A549 (cell line): ENCODE measurements at regions not wholly inside any gene's neighbourhood (a gene's known extent, or its start where the extent isn't known, plus 50 kb on each side); places are given as distances from the start of the nearest gene placed in this dataset.

ENCODE experiments used
- ATAC-seq, 2 experiments: fragments of 200-7000 bp in 1 of 2; fragments of >200 bp in 1 of 2; cut with Nextera tagmentation in 1 of 2; cut with Tn5 transposase in 1 of 2; 3 replicates each; pipeline versions ENCODE4 v1.8.0 to v1.9.1; 2018 to 2020; ENCODE audit warnings: mild to moderate bottlenecking in 1 of 2, moderate library complexity in 1 of 2
- CTCF ChIA-PET: fragments of 300-600 bp; sonication (Branson Sonifier 250); formaldehyde crosslinking; extraction: SDS; loops from one replicate; lab custom pipeline; 2021; ENCODE audit warnings: antibody characterized with exemption, inconsistent platforms; lab: Yijun Ruan, JAX
- POLR2A ChIA-PET: fragments of 350-600 bp; formaldehyde crosslinking; extraction: SDS; loops from one replicate; lab custom pipeline; 2021; ENCODE audit warnings: antibody characterized with exemption, inconsistent platforms; lab: Yijun Ruan, JAX
- DNase-seq, 2 experiments: peaks; one replicate each; pipeline versions ENCODE4 v3.0.0 to v3.0.0-alpha.2; 2011 to 2016; ENCODE audit warnings: low read depth in 1 of 2, low spot score in 1 of 2
- FAIRE-seq: peaks from 2 replicates; lab custom pipeline; 2011; peaks lifted over from hg19 to GRCh38; lab: Jason Lieb, UNC
- H3K27ac ChIP-seq, 2 experiments: fragments of >200 bp; sonication (Bioruptor Twin); formaldehyde crosslinking; 3 replicates each; pipeline ENCODE4 v1.5.1; 2016 to 2017
- H3K4me1 ChIP-seq: fragments of >200 bp; sonication (Bioruptor Twin); formaldehyde crosslinking; 3 replicates; pipeline ENCODE4 v1.6.1; 2016
- H3K4me2 ChIP-seq: fragments of >200 bp; sonication (Bioruptor Twin); formaldehyde crosslinking; 3 replicates; pipeline ENCODE4 v1.6.1; 2016
- H3K4me3 ChIP-seq: fragments of >200 bp; sonication (Bioruptor Twin); formaldehyde crosslinking; 3 replicates; pipeline ENCODE4 v1.5.1; 2016
- H3K9me3 ChIP-seq: fragments of >200 bp; sonication (Bioruptor Twin); formaldehyde crosslinking; 3 replicates; pipeline ENCODE4 v1.6.1; 2016
- CHD2 ChIP-seq: fragments of 150-350 bp; IDR thresholded peaks from 2 replicates; pipeline ENCODE4 v1.6.1; 2014; ENCODE audit warnings: low read length; ENCODE audit not compliant: partially characterized antibody
- CHD4 ChIP-seq: fragments of 200-600 bp; sonication (generic); IDR thresholded peaks from 2 replicates; pipeline ENCODE4 v1.6.1; 2016; ENCODE audit warnings: antibody characterized with exemption, mild to moderate bottlenecking, borderline replicate concordance
- EHMT2 ChIP-seq: fragments of 200-600 bp; sonication (generic); IDR thresholded peaks from 2 replicates; pipeline ENCODE4 v1.6.1; 2016; ENCODE audit warnings: antibody characterized with exemption, low read depth, mild to moderate bottlenecking, moderate library complexity
- FOSL2 ChIP-seq, 2 experiments: fragments of 450-650 bp in 1 of 2; fragments of >200 bp in 1 of 2; sonication (Bioruptor Twin) in 1 of 2; formaldehyde crosslinking; IDR thresholded peaks; 2 replicates each; pipeline versions ENCODE4 v1.5.0 to v1.6.1; 2016 to 2020; ENCODE audit warnings: mild to moderate bottlenecking in 1 of 2, moderate library complexity in 1 of 2
- FOXS1 ChIP-seq: fragments of 250-450 bp; sonication (Bioruptor Pico); IDR thresholded peaks from 2 replicates; pipeline ENCODE4 v1.5.0; 2020; ENCODE audit warnings: mild to moderate bottlenecking, moderate library complexity
- HEYL ChIP-seq: fragments of 250-450 bp; sonication (Bioruptor Pico); IDR thresholded peaks from 2 replicates; pipeline ENCODE4 v1.8.0; 2021; ENCODE audit warnings: mild to moderate bottlenecking, moderate library complexity
- HOXB13 ChIP-seq: fragments of 250-450 bp; sonication (Bioruptor Pico); IDR thresholded peaks from 2 replicates; pipeline ENCODE4 v1.5.0; 2020; ENCODE audit warnings: low read depth, mild to moderate bottlenecking, moderate library complexity
- HOXB5 ChIP-seq: fragments of 250-450 bp; sonication (Bioruptor Pico); IDR thresholded peaks from 2 replicates; pipeline ENCODE4 v1.5.0; 2020; ENCODE audit warnings: mild to moderate bottlenecking, moderate library complexity
- KDM1A ChIP-seq: fragments of 200-600 bp; sonication (generic); IDR thresholded peaks from 2 replicates; pipeline ENCODE4 v1.6.1; 2016; ENCODE audit warnings: low read depth, mild to moderate bottlenecking
- MAFK ChIP-seq: fragments of 450-650 bp; IDR thresholded peaks from 2 replicates; pipeline ENCODE4 v1.6.1; 2014; ENCODE audit not compliant: partially characterized antibody
- MAZ ChIP-seq: fragments of 150-350 bp; IDR thresholded peaks from 2 replicates; pipeline ENCODE4 v1.6.1; 2014; ENCODE audit warnings: antibody characterized with exemption, low read depth, low read length, borderline replicate concordance
- PHF8 ChIP-seq: fragments of 200-600 bp; sonication (generic); IDR thresholded peaks from 2 replicates; pipeline ENCODE4 v1.6.1; 2016; ENCODE audit warnings: low read depth, mild to moderate bottlenecking, antibody characterized with exemption, moderate library complexity, borderline replicate concordance
- RAD21 ChIP-seq, 2 experiments: fragments of >200 bp in 1 of 2; sonication (Bioruptor Twin) in 1 of 2; formaldehyde crosslinking in 1 of 2; IDR thresholded peaks in 1 of 2; conservative IDR thresholded peaks in 1 of 2; 2 replicates in 1 of 2; 3 replicates in 1 of 2; pipeline ENCODE4 v1.6.1; 2012 to 2018; ENCODE audit warnings: inconsistent platforms in 1 of 2
- RARB ChIP-seq: fragments of 250-450 bp; sonication (Bioruptor Pico); IDR thresholded peaks from 2 replicates; pipeline ENCODE4 v1.8.0; 2021; ENCODE audit warnings: mild to moderate bottlenecking, moderate library complexity
- RCOR1 ChIP-seq: fragments of 150-350 bp; IDR thresholded peaks from 2 replicates; pipeline ENCODE4 v1.6.1; 2014; ENCODE audit warnings: antibody characterized with exemption, low read length, low read depth
- RNF2 ChIP-seq: fragments of 200-600 bp; sonication (generic); IDR thresholded peaks from 2 replicates; pipeline ENCODE4 v1.6.1; 2016; ENCODE audit warnings: low read depth, mild to moderate bottlenecking, antibody characterized with exemption, moderate library complexity, borderline replicate concordance
- SMC3 ChIP-seq: fragments of >200 bp; sonication (Bioruptor Twin); formaldehyde crosslinking; IDR thresholded peaks from 3 replicates; pipeline ENCODE4 v1.6.1; 2018; ENCODE audit warnings: inconsistent platforms
- SREBF2 ChIP-seq: fragments of 450-650 bp; IDR thresholded peaks from 2 replicates; pipeline ENCODE4 v1.6.1; 2014; ENCODE audit warnings: mild to moderate bottlenecking, moderate library complexity
- TFCP2L1 ChIP-seq: fragments of 250-450 bp; sonication (Bioruptor Pico); IDR thresholded peaks from 2 replicates; pipeline ENCODE4 v1.5.0; 2021; ENCODE audit warnings: mild to moderate bottlenecking
- ZNF302 ChIP-seq: fragments of 250-450 bp; sonication (Bioruptor Pico); IDR thresholded peaks from 2 replicates; pipeline ENCODE4 v1.9.0; 2021; ENCODE audit warnings: inconsistent platforms, mild to moderate bottlenecking, moderate library complexity
- ZSCAN20 ChIP-seq: fragments of 250-450 bp; sonication (Bioruptor Pico); IDR thresholded peaks from 2 replicates; pipeline ENCODE4 v1.8.0; 2022; ENCODE audit warnings: mild to moderate bottlenecking, moderate library complexity
- WGBS: methylation state at CpG from one replicate; pipeline ENCODE4 v1.1.6; 2017; ENCODE audit errors: missing lambda C conversion rate; 5-methylcytosine and 5-hydroxymethylcytosine counted together
- TF ChIP-seq, protein P1 (sequence below): fragments of >200 bp; sonication (Bioruptor Twin); formaldehyde crosslinking; IDR thresholded peaks from 3 replicates; pipeline ENCODE4 v1.6.1; 2016
- TF ChIP-seq, protein P2 (sequence below): IDR thresholded peaks from 2 replicates; pipeline ENCODE4 v1.6.1; 2012; ENCODE audit warnings: low read depth, borderline replicate concordance
- TF ChIP-seq, protein P3 (sequence below): fragments of >200 bp; sonication (Bioruptor Twin); formaldehyde crosslinking; IDR thresholded peaks from 2 replicates; pipeline ENCODE4 v1.6.1; 2016
- TF ChIP-seq, protein P4 (sequence below): fragments of 450-650 bp; IDR thresholded peaks from 2 replicates; pipeline ENCODE4 v1.6.1; 2014; ENCODE audit warnings: antibody characterized with exemption
- TF ChIP-seq, protein P5 (sequence below): fragments of >200 bp; sonication (Bioruptor Twin); formaldehyde crosslinking; IDR thresholded peaks from 3 replicates; pipeline ENCODE4 v1.5.1; 2016
- TF ChIP-seq, protein P6 (sequence below): fragments of 150-350 bp; IDR thresholded peaks from 2 replicates; pipeline ENCODE4 v1.6.1; 2014; ENCODE audit warnings: low read depth, mild to moderate bottlenecking, low read length

DNA sequence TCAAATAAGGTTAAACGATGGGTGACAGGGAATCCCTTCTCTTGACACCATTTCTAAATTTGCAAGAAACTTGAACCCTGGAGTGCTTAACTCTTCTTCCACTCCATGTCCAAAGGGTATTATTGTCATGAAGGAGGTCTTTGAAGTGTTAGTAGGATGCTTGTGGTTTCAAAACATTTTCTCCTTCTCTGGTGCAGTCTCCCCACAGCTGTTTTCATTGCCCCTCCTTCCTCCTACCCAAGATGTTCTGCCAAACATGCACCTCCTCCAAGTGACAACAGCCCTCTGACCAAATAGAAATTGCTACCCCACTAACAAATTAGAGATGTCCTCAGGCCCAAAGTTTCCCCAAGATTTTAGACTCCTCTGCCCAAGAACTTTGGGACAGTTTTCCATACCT is 151.4 kb downstream of the POLR2M start:
- ChIA-PET POLR2A (no interaction called here), CTCF (interaction anchor here (1.2 to 10.0 kb wide), 3 partner anchors 8 to 209 kb away, joined by 4 to 126 read pairs (median 4); no protein-coding TSS in a partner anchor)
- FAIRE-seq (no peak), ATAC-seq (no peak), DNase-seq (no peak)
- Histone ChIP-seq H3K27ac (no peak overlapping the region), H3K9me3 (no peaks in the 10 kb centered on the region), H3K4me3 (no peak overlapping the region), H3K4me2 (no peak overlapping the region), H3K4me1 (no peaks in the 10 kb centered on the region)
- 23% methylated on average over 1 of the region's 1 CpG for whole genome bisulfite sequencing
- no peak for TF ChIP-seq HEYL (CRISPR knock-in tag)
- TF ChIP-seq, protein P1, sequence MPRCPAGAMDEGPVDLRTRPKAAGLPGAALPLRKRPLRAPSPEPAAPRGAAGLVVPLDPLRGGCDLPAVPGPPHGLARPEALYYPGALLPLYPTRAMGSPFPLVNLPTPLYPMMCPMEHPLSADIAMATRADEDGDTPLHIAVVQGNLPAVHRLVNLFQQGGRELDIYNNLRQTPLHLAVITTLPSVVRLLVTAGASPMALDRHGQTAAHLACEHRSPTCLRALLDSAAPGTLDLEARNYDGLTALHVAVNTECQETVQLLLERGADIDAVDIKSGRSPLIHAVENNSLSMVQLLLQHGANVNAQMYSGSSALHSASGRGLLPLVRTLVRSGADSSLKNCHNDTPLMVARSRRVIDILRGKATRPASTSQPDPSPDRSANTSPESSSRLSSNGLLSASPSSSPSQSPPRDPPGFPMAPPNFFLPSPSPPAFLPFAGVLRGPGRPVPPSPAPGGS: no peak
- no peak for TF ChIP-seq ZNF302 (CRISPR knock-in tag)
- TF ChIP-seq FOXS1 (CRISPR knock-in tag): no peak
- TF ChIP-seq, protein P2, sequence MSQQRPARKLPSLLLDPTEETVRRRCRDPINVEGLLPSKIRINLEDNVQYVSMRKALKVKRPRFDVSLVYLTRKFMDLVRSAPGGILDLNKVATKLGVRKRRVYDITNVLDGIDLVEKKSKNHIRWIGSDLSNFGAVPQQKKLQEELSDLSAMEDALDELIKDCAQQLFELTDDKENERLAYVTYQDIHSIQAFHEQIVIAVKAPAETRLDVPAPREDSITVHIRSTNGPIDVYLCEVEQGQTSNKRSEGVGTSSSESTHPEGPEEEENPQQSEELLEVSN: no peak
- no peak for TF ChIP-seq MAFK

DNA sequence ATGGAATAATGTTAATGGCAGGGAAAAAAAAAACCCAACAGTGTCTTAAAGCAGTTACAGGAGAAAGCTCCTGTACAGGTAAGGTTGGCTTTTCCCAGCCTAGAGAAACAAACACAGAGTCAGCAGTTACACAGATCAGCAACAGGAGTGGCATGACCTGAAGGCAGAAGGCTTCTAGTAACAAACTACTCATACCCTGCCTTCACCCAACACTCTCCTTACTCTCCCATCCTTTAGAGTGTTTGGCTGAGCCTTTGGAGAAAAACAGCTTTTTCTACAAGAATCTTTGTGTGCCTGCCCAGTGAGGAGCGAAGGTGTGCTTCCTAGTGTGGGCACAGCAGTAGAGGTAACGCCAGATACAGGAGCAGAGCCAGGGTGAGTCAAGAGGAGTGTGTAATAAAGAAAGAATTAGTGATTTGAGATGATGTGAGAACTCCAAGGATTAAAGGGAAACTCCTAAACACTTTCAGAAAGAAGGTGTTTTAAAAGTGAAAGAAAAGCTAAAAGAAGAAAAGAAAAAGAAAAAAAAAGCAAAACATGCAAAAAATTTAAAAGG is 152.7 kb downstream of the POLR2M start:
- no peak overlapping the region for H3K27ac ChIP-seq

DNA sequence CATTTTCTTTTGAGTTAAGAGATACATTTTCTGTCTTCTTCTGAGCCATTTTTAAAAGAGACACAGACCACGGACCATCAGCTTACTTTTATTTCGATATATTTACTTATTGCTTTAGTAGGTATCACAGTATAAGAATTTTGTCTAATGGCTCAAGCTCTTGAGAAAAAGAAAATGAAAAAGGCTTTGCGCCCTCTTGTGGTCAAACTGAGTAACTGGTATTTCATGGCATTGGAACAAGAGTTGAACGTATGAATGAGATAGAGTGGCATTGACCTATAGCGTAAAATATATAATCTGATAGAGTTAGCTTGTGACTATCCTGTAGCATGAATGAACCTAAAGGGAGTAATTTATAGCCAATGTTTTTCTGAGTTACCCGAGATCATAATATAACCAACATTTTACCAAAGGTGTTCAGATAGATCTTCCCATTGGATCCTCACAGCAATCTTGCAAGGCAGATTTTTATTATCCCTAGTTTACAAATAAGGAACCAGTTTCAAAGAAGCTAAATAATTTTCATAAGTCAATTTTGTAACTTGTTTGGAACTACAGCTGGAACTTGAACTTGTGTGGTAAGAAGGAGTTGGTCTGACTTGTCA is 154.6 kb downstream of the POLR2M start:
- no peaks in the 10 kb centered on the region for H3K4me1 ChIP-seq
- no peak for TF ChIP-seq RNF2
- TF ChIP-seq, protein P3, sequence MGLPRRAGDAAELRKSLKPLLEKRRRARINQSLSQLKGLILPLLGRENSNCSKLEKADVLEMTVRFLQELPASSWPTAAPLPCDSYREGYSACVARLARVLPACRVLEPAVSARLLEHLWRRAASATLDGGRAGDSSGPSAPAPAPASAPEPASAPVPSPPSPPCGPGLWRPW: no peak
- TF ChIP-seq RAD21 (conservative IDR thresholded peaks at IDR 0.05 in 1 of 2, IDR thresholded peaks at IDR 0.05 in 1 of 2): peak; percentile 63 to 73
- TF ChIP-seq, protein P4, sequence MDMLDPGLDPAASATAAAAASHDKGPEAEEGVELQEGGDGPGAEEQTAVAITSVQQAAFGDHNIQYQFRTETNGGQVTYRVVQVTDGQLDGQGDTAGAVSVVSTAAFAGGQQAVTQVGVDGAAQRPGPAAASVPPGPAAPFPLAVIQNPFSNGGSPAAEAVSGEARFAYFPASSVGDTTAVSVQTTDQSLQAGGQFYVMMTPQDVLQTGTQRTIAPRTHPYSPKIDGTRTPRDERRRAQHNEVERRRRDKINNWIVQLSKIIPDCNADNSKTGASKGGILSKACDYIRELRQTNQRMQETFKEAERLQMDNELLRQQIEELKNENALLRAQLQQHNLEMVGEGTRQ: no peak
- no peak for TF ChIP-seq ZSCAN20 (CRISPR knock-in tag)
- TF ChIP-seq RARB (CRISPR knock-in tag): no peak
- no peak for TF ChIP-seq HOXB5 (CRISPR knock-in tag)
- no peak for TF ChIP-seq RCOR1
- TF ChIP-seq SMC3: peak; percentile 88
- TF ChIP-seq, protein P5, sequence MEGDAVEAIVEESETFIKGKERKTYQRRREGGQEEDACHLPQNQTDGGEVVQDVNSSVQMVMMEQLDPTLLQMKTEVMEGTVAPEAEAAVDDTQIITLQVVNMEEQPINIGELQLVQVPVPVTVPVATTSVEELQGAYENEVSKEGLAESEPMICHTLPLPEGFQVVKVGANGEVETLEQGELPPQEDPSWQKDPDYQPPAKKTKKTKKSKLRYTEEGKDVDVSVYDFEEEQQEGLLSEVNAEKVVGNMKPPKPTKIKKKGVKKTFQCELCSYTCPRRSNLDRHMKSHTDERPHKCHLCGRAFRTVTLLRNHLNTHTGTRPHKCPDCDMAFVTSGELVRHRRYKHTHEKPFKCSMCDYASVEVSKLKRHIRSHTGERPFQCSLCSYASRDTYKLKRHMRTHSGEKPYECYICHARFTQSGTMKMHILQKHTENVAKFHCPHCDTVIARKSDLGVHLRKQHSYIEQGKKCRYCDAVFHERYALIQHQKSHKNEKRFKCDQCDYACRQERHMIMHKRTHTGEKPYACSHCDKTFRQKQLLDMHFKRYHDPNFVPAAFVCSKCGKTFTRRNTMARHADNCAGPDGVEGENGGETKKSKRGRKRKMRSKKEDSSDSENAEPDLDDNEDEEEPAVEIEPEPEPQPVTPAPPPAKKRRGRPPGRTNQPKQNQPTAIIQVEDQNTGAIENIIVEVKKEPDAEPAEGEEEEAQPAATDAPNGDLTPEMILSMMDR: peak; percentile 94
- POLR2A ChIA-PET: no interaction called here
- CTCF ChIA-PET: interaction anchor here (0.6 to 10.0 kb wide), 84 partner anchors 10 to 1356 kb away, joined by 3 to 126 read pairs (median 4); no protein-coding TSS in a partner anchor
- no peak overlapping the region for H3K4me3 ChIP-seq
- H3K9me3 ChIP-seq: no peaks in the 10 kb centered on the region
- ATAC-seq (peak; percentile 28 to 78; a peak in 3 of 6 replicates), DNase-seq (peak; percentile 28 to 74), FAIRE-seq (peak; percentile 93)
- no peak overlapping the region for H3K27ac ChIP-seq
- WGBS: 3% methylated on average over 6 of the region's 6 CpGs
- no peak overlapping the region for H3K4me2 ChIP-seq

More for the DNA sequence above, 152.7 kb downstream of the POLR2M start:
- Histone ChIP-seq H3K4me3 (no peak overlapping the region), H3K4me2 (no peak overlapping the region; the same call in 2 of the 3 replicates), H3K9me3 (no peaks in the 10 kb centered on the region), H3K4me1 (no peaks in the 10 kb centered on the region)
- TF ChIP-seq PHF8 (no peak), CHD4 (no peak), SREBF2 (no peak), KDM1A (no peak), EHMT2 (no peak), TFCP2L1 (CRISPR knock-in tag) (no peak), HOXB13 (CRISPR knock-in tag) (no peak), FOSL2 (IDR thresholded peaks at IDR 0.05) (no peak), FOSL2 (CRISPR knock-in tag; IDR thresholded peaks at IDR 0.05) (no peak), MAZ (no peak), ZSCAN20 (CRISPR knock-in tag) (no peak), CHD2 (no peak)
- TF ChIP-seq, protein P6, sequence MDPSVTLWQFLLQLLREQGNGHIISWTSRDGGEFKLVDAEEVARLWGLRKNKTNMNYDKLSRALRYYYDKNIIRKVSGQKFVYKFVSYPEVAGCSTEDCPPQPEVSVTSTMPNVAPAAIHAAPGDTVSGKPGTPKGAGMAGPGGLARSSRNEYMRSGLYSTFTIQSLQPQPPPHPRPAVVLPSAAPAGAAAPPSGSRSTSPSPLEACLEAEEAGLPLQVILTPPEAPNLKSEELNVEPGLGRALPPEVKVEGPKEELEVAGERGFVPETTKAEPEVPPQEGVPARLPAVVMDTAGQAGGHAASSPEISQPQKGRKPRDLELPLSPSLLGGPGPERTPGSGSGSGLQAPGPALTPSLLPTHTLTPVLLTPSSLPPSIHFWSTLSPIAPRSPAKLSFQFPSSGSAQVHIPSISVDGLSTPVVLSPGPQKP: no peak
- ChIA-PET CTCF (interaction anchor here (0.8 to 10.0 kb wide), 18 partner anchors 8 to 325 kb away, joined by 3 to 126 read pairs (median 16); partner anchors contain the start of gene POLR2M), POLR2A (interaction anchor here (0.6 kb wide), 1 partner anchor 12 kb away, joined by 3 read pairs; no protein-coding TSS in a partner anchor)
- WGBS: 4% methylated on average over 2 of the region's 2 CpGs
- FAIRE-seq: no peak
- ATAC-seq: no peak
- DNase-seq: no peak
